Prostate gland (tissue), 2 donors: ENCODE measurements at regions not wholly inside any gene's neighbourhood (a gene's known extent, or its start where the extent isn't known, plus 50 kb on each side); places are given as distances from the start of the nearest gene placed in this dataset.

Source experiments
- DNase-seq: peaks from one replicate; pipeline ENCODE4 v3.0.0-alpha.2; 2019; ENCODE audit warnings: low spot score
- H3K27ac ChIP-seq, 2 donors: fragments of 200-600 bp; sonication (generic); 2 replicates each; pipeline ENCODE4 v1.5.1; 2017 to 2019
- H3K27me3 ChIP-seq: fragments of 200-600 bp; sonication (generic); replicated peaks from 2 replicates; pipeline ENCODE4 v1.5.1; 2019; ENCODE audit not compliant: insufficient read depth
- H3K36me3 ChIP-seq, 2 donors: fragments of 200-600 bp; sonication (generic); 1 replicate in 1 of 2; 2 replicates in 1 of 2; pipeline versions ENCODE4 v1.5.1 to v1.8.1; 2017 to 2019
- H3K4me1 ChIP-seq: fragments of 200-600 bp; sonication (generic); replicated peaks from 2 replicates; pipeline ENCODE4 v1.5.1; 2019
- H3K4me3 ChIP-seq, 2 donors: fragments of 200-600 bp; sonication (generic); 2 replicates each; pipeline ENCODE4 v1.5.1; 2017 to 2019
- H3K9me3 ChIP-seq: fragments of 200-600 bp; sonication (generic); 2 replicates; pipeline ENCODE4 v1.5.1; 2017
- CTCF ChIP-seq, 4 experiments: fragments of 200-600 bp in 2 of 4; fragments of 450-650 bp in 2 of 4; sonication (generic) in 2 of 4; IDR thresholded peaks; 1 replicate in 3 of 4; 2 replicates in 1 of 4; pipeline ENCODE4 v1.5.1; 2016 to 2019; ENCODE audit warnings: antibody characterized with exemption in 4 of 4, mild to moderate bottlenecking in 2 of 4, moderate library complexity in 2 of 4
- POLR2A ChIP-seq: fragments of 450-650 bp; IDR thresholded peaks from one replicate; pipeline ENCODE4 v1.6.1; 2016; ENCODE audit warnings: antibody characterized with exemption, mild to moderate bottlenecking
- POLR2AphosphoS5 ChIP-seq: sonication (generic); formaldehyde crosslinking; IDR thresholded peaks from one replicate; pipeline ENCODE4 v1.6.1; 2017; ENCODE audit warnings: antibody characterized with exemption
- WGBS: methylation state at CpG from one replicate; pipeline ENCODE4 v1.1.5; 2018; 5-methylcytosine and 5-hydroxymethylcytosine counted together
- intact Hi-C: fragments of 100-400 bp; cut with DNase I; formaldehyde crosslinking; loops from one replicate; pipeline ENCODE4 v1.14.2; 2022

DNA sequence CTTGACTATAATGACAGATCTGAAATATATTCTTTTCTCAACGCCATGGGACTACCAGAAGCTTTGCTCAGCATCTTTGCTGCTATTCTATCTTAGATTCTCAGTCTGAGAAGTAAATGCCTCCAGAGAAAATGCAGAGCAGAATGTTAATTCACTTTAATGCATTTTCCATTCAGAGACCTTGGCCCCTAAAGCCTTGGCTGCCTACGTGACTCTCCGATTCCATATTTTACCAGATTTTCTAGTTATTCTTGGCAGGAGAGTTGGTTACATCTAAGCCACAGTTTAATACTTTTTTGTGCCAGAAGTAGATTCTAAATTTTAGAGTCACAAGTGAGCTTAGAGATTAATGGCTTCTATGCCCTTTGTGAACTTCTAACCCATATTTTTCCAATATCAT, 837.1 kb upstream of the POU3F3 start:
- H3K4me1 ChIP-seq, result no peaks in the 10 kb centered on the region
- no peak for TF ChIP-seq CTCF (IDR thresholded peaks at IDR 0.05)
- no peak for TF ChIP-seq POLR2A
- TF ChIP-seq POLR2AphosphoS5, result no peak
- no peak overlapping the region for H3K27ac ChIP-seq
- intact Hi-C loops, result no loop called here
- no peak overlapping the region for H3K4me3 ChIP-seq
- DNase-seq, result no peak
- WGBS, result 84% methylated on average over 3 of the region's 3 CpGs
- H3K36me3 ChIP-seq, result no peaks in the 10 kb centered on the region
- no peaks in the 10 kb centered on the region for H3K9me3 ChIP-seq
- no peaks in the 10 kb centered on the region for H3K27me3 ChIP-seq

DNA sequence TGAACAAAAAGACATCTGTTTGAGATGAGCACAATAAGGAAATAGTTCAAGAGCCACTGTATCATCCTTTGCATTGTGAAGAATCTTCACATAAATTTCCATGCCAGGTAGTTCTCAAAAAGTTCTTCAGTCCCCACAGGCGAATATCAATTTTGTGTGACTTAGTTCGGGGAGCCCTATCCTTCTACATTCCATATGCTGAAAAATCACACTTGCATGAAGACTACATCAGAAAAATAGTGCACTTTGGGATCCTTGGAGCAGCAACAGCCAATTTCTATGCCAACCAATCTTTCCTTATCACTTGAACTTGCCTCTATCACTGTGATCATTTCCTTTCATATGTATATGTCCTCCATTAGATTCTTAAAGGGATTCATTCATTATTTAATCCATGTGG, 830.6 kb upstream of the POU3F3 start:
- Histone ChIP-seq H3K9me3 (no peaks in the 10 kb centered on the region), H3K4me3 (no peak overlapping the region), H3K27me3 (no peaks in the 10 kb centered on the region), H3K4me1 (no peaks in the 10 kb centered on the region), H3K27ac (no peak overlapping the region), H3K36me3 (no peaks in the 10 kb centered on the region)
- intact Hi-C loops, result no loop called here
- TF ChIP-seq POLR2AphosphoS5 (no peak), CTCF (IDR thresholded peaks at IDR 0.05) (no peak), POLR2A (no peak)
- WGBS, result 52% methylated on average over 2 of the region's 2 CpGs
- no peak for DNase-seq

DNA sequence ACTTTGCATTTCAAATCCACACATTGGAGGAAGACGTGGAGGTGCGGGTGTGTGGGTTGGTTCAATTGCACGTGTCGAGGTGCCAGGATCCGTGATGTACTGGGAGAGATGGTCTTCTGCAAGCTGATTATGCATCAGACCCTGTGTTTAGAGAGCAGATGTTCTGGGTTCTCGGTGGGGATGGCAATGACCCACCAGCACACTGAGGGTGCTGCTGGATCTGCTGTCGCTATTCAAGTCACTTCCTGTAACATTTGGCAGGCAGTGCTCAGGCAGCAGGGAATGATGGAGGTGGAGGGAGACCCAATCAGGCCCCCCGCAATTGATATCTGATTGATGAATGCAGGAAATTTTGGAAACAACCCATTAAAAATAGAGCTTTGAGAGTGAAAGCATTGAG, 830.1 kb upstream of the POU3F3 start:
- H3K4me1 ChIP-seq, result no peaks in the 10 kb centered on the region
- no peak for DNase-seq
- 59% methylated on average over 8 of the region's 8 CpGs for WGBS

GRCh38 chr2:104025295-104025694, 828.6 kb upstream of the POU3F3 start:
- intact Hi-C loops, result no loop called here
- H3K27ac ChIP-seq, result no peak overlapping the region
- TF ChIP-seq POLR2A (no peak), POLR2AphosphoS5 (no peak), CTCF (IDR thresholded peaks at IDR 0.05) (no peak)
- no peaks in the 10 kb centered on the region for H3K4me1 ChIP-seq
- no peaks in the 10 kb centered on the region for H3K27me3 ChIP-seq
- H3K9me3 ChIP-seq, result no peaks in the 10 kb centered on the region
- no peak overlapping the region for H3K4me3 ChIP-seq
- WGBS, result 81% methylated on average over 1 of the region's 1 CpG
- DNase-seq, result no peak
- no peaks in the 10 kb centered on the region for H3K36me3 ChIP-seq

More for the DNA sequence above, 830.1 kb upstream of the POU3F3 start:
- Histone ChIP-seq H3K27ac (no peak overlapping the region), H3K9me3 (no peaks in the 10 kb centered on the region), H3K4me3 (no peak overlapping the region), H3K36me3 (no peaks in the 10 kb centered on the region), H3K27me3 (no peaks in the 10 kb centered on the region)
- TF ChIP-seq POLR2A (no peak), CTCF (IDR thresholded peaks at IDR 0.05) (no peak), POLR2AphosphoS5 (no peak)
- intact Hi-C loops, result no loop called here

DNA sequence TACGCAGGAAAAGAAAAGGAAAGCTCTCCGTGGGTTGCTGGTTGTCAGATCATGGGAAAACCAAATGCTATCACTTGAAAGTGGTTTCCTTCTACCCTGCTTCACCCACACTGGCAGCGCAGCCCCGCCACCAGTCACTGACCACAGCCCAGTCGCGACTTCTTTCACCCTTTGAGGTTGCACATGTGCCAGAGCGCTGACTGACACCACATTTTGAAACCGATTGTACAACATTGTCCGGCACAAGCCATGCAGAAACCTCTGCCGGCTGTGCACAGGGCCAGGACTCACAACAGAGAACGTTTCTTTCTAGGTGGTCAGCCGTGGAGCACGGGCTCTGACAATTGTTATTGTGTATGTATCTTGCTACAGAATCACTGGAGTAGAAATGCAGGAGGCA, 827.2 kb upstream of the POU3F3 start:
- no peak overlapping the region for H3K4me3 ChIP-seq
- no peaks in the 10 kb centered on the region for H3K27me3 ChIP-seq
- no peaks in the 10 kb centered on the region for H3K9me3 ChIP-seq
- intact Hi-C loops, result no loop called here
- 89% methylated on average over 13 of the region's 13 CpGs for WGBS
- H3K36me3 ChIP-seq, result no peaks in the 10 kb centered on the region
- TF ChIP-seq CTCF (IDR thresholded peaks at IDR 0.05), result no peak
- TF ChIP-seq POLR2A, result no peak
- TF ChIP-seq POLR2AphosphoS5, result no peak
- no peak for DNase-seq
- no peak overlapping the region for H3K27ac ChIP-seq
- no peaks in the 10 kb centered on the region for H3K4me1 ChIP-seq
